GM12891 (cell line): ENCODE measurements at regions not wholly inside any gene's neighbourhood (a gene's known extent, or its start where the extent isn't known, plus 50 kb on each side); places are given as distances from the start of the nearest gene placed in this dataset.

Experiments used
- POLR2A ChIP-seq: IDR thresholded peaks from 2 replicates; pipeline ENCODE4 v1.6.1; 2011; ENCODE audit warnings: low read depth, low read length, control low read depth
- POLR2AphosphoS5 ChIP-seq: IDR thresholded peaks from 2 replicates; pipeline ENCODE4 v1.6.1; 2011; ENCODE audit warnings: low read depth, low read length, control low read depth

DNA sequence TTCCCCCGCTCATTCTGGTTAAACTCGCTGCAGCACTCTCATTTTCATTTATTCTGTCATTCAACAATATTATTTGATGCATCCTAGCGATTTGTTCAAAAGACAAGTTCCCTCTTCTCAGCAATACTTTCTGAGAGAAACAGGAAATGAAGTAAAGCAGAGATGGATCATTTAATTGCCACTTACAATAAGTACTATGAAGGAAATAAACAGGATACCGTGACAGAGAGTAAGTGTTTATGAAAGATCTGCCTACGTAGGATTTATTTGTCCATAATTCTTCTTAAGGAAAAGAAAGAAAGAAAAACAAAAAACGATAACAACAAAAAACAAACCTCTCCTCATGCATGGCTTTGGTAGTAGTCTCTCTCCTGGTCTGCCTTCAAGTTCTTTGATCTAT lies 406.8 kb upstream of the ZNF608 start:
- TF ChIP-seq POLR2A (no peak), POLR2AphosphoS5 (no peak)
